Activated CD8-positive, alpha-beta T cell treated with anti-CD3 and anti-CD28 coated beads for 36 hours (primary cell): ENCODE measurements at regions not wholly inside any gene's neighbourhood (a gene's known extent, or its start where the extent isn't known, plus 50 kb on each side); places are given as distances from the start of the nearest gene placed in this dataset.
"Not testable (repeated sequence)": the region's sequence is repeated elsewhere in the genome, so short reads cannot be mapped to it uniquely, and the experiment has no call there.

ENCODE experiments used
- ATAC-seq: fragments of 200-7000 bp; cut with Tn5 transposase; one replicate; pipeline ENCODE4 v1.10.0; 2021; ENCODE audit warnings: mild to moderate bottlenecking, moderate library complexity
- CTCF ChIA-PET: fragments of 350-600 bp; sonication (Branson Sonifier 250); formaldehyde crosslinking; loops from one replicate; lab custom pipeline; 2021; ENCODE audit warnings: antibody characterized with exemption; lab: Charles Lee
- POLR2A ChIA-PET: fragments of 350-600 bp; sonication (Branson Sonifier 250); formaldehyde crosslinking; loops from one replicate; lab custom pipeline; 2021; ENCODE audit warnings: antibody characterized with exemption; lab: Charles Lee
- DNase-seq: peaks from one replicate; pipeline ENCODE4 v3.0.0-alpha.2; 2020
- H3K27ac Mint-ChIP-seq: one replicate; pipeline ENCODE4 v1.8.0; 2021; ENCODE audit warnings: mild to moderate bottlenecking, mixed read lengths
- H3K27me3 Mint-ChIP-seq: one replicate; pipeline ENCODE4 v1.8.0; 2021; ENCODE audit warnings: mixed read lengths
- H3K36me3 Mint-ChIP-seq: one replicate; pipeline ENCODE4 v1.8.0; 2021; ENCODE audit warnings: low read depth, mixed read lengths
- H3K4me1 Mint-ChIP-seq: one replicate; pipeline ENCODE4 v1.8.0; 2021; ENCODE audit warnings: low read depth, mixed read lengths
- H3K4me3 Mint-ChIP-seq: one replicate; pipeline ENCODE4 v1.8.0; 2021; ENCODE audit warnings: mild to moderate bottlenecking, moderate library complexity, mixed read lengths
- H3K9me3 Mint-ChIP-seq: one replicate; pipeline ENCODE4 v1.8.0; 2021; ENCODE audit warnings: mixed read lengths
- intact Hi-C: fragments of 100-400 bp; cut with micrococcal nuclease; formaldehyde crosslinking; loops from one replicate; pipeline ENCODE4 v1.10.0; 2022
- TF ChIP-seq, protein P1 (sequence below): fragments of 200-600 bp; IDR thresholded peaks from one replicate; pipeline ENCODE4 v1.8.0; 2022; ENCODE audit warnings: antibody characterized with exemption, mild to moderate bottlenecking

DNA sequence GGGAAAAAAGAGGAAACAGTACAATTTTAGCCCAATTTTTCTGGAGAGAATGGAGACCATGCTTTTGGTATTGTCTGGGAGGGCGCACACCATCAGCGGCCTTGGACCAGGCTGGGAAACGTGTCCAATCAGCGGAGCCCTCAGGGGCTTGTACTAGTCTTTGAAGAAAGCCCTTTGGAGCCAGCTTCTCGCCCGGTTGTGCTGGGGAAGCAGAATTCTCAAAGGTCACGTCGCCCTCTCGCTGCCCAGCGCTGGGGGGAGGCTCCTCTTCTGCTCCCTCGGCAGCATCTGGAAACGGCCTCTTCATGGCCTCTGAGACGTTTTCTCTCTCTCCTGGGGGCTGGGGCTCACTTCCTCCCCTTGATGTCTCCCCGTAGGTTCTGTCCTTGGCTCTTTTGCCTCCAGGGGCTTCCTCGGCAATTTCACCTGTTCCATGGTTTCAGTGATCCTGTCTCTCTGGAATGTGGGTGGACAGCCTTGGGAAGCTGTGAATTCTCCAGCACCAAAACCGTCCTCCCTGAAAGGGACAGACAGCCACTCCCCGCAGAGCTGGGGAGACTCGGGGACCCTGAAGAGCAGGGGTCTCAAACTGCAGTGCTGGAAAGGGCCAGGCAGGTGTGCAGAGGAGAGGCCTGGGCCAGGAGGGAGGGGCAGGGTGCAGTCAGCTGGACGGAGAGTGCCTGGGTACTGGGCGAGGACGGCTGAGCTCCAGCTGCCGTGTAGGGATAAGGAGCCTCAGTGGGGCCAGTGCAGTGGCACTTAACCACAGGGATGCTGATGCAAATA is 80.2 kb downstream of the RPS6KA4 start:
- Mint-ChIP-seq H3K27me3 (peaks cover 3% of the 10 kb centered on the region), H3K4me1 (no peaks in the 10 kb centered on the region), H3K4me3 (no peak overlapping the region), H3K27ac (no peak overlapping the region), H3K36me3 (no peaks in the 10 kb centered on the region), H3K9me3 (no peaks in the 10 kb centered on the region)
- ChIA-PET CTCF (interaction anchor here (1.2 to 2.7 kb wide), 2 partner anchors 10 kb away, joined by 9 to 13 read pairs; no protein-coding TSS in a partner anchor), POLR2A (no interaction called here)
- intact Hi-C loops = no loop called here
- DNase-seq (no peak), ATAC-seq (no peak)
- TF ChIP-seq, protein P1, sequence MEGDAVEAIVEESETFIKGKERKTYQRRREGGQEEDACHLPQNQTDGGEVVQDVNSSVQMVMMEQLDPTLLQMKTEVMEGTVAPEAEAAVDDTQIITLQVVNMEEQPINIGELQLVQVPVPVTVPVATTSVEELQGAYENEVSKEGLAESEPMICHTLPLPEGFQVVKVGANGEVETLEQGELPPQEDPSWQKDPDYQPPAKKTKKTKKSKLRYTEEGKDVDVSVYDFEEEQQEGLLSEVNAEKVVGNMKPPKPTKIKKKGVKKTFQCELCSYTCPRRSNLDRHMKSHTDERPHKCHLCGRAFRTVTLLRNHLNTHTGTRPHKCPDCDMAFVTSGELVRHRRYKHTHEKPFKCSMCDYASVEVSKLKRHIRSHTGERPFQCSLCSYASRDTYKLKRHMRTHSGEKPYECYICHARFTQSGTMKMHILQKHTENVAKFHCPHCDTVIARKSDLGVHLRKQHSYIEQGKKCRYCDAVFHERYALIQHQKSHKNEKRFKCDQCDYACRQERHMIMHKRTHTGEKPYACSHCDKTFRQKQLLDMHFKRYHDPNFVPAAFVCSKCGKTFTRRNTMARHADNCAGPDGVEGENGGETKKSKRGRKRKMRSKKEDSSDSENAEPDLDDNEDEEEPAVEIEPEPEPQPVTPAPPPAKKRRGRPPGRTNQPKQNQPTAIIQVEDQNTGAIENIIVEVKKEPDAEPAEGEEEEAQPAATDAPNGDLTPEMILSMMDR = no peak

DNA sequence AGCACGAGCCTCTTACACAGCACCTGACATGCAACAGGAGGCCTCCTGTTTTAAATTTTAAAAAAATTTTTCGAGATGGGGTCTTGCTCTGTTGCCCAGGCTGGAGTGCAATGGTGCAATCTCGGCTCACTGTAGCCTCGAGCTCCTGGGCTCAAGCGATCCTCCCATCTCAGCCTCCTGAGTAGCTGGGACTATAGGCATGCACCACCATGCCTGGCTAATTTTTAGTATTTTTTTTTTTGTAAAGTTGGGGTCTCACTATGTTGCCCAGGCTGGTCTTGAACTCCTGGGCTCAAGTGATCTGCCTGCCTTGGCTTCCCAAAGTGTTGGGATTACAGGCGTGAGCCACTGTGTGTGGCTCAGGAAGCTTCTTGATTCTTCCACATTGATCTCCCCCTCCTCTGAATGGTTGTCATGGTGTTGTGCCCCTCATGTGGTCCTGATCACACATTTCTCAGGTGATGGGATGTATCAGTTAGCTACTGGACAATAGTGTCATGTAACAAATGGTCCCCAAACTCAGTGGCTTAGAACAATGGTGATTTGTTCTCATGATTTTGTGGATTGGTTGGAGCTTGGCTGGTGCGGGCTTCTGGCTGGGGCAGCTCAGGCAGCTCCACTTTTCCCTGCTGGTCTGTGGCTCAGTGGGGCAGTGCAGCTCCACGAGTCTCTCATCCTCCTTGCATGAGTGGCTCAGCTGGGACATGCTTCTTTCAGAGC is 81.0 kb downstream of the RPS6KA4 start:
- H3K27me3 Mint-ChIP-seq, POLR2A ChIA-PET: not testable (repeated sequence)

DNA sequence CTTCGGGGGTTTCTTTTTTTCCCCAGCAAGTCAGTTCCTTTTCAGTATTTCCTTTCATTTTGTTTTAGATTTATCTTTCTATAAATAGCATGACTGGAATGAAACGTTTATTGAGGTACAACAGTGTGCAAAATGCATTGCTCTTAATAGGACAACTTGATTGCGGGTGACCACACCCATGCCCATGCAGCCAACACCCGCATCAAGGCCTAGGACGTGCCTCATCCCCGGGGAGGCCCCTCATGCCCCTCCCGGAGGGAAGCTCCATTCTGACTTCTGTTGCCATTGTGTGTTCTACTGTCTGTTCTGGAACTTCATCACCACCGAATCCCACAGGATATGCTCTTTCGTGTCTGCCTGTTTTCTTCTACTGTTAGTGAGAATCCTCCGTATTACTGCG is 82.2 kb downstream of the RPS6KA4 start:
- ATAC-seq = no peak
- Mint-ChIP-seq H3K27me3 (peaks cover 3% of the 10 kb centered on the region), H3K9me3 (no peaks in the 10 kb centered on the region), H3K36me3 (no peaks in the 10 kb centered on the region), H3K27ac (no peak overlapping the region), H3K4me1 (no peaks in the 10 kb centered on the region), H3K4me3 (no peak overlapping the region)
- TF ChIP-seq, protein P1 = no peak
- ChIA-PET CTCF (no interaction called here), POLR2A (no interaction called here)
- DNase-seq = no peak
- intact Hi-C loops = no loop called here

More for the DNA sequence above, 81.0 kb downstream of the RPS6KA4 start:
- H3K4me1 Mint-ChIP-seq, H3K27ac Mint-ChIP-seq, intact Hi-C loops, H3K36me3 Mint-ChIP-seq, H3K9me3 Mint-ChIP-seq, H3K4me3 Mint-ChIP-seq, DNase-seq, ATAC-seq: not testable (repeated sequence)
- CTCF ChIA-PET = interaction anchor here (1.2 kb wide), 1 partner anchor 9 kb away, joined by 9 read pairs; no protein-coding TSS in a partner anchor

DNA sequence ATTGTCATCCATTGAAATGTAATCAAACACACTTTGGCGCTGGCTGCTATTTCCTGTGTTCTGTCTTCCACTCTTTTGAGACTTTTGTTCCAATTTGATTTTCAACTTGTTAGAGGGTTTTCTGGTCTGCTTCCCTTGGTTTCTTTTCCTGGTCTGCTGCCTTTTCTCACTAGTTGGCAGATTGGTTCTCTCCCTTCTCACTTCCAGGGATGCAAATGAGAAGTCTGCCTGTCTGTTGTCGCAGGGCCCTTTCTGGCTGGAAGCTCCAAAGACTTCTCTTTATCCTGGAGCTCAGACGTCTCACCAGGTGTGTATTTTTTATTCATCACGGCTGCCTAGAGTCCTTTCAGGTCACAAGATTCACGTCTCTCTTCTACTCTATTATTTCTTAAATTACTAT is 84.0 kb downstream of the RPS6KA4 start:
- H3K4me3 Mint-ChIP-seq = no peak overlapping the region
- H3K27ac Mint-ChIP-seq = no peak overlapping the region
- no peaks in the 10 kb centered on the region for H3K9me3 Mint-ChIP-seq
- TF ChIP-seq, protein P1 = no peak
- peaks cover 2% of the 10 kb centered on the region for H3K4me1 Mint-ChIP-seq
- DNase-seq (no peak), ATAC-seq (no peak)
- ChIA-PET CTCF (no interaction called here), POLR2A (no interaction called here)
- H3K36me3 Mint-ChIP-seq = no peaks in the 10 kb centered on the region
- intact Hi-C loops = no loop called here
- H3K27me3 Mint-ChIP-seq = peaks cover 6% of the 10 kb centered on the region

DNA sequence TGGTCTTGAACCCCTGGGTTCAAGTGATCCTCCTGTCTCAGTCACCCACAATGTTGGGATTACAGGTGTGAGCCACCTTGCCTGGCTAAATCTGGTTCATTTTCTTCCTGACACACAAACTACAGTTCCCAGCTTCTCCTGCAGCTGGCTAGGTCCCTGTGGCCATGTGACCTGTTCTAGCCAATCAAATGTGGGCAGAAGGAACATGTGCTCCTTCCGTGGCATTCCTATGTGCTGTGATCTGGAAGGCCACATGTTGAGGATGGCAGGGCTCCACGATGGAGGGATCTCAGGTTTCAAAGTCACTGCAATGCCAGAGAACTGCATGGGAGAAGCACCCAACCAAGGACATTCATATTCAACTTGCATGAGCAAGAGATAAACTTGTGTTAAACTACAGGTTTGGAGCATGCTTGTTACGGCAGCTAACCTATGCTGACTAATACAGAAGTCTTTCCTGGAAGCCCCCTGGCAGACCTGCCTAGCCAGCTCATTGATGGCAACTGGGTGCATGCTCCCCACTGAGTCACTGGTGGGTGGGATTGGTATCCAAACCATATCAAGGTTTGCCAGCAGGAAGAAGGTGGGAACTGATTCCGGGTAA is 86.0 kb downstream of the RPS6KA4 start:
- intact Hi-C loops = loop anchor here (5.0 kb wide), 1 partner anchor 202 kb away; no protein-coding TSS in a partner anchor
- ATAC-seq = no peak
- Mint-ChIP-seq H3K36me3 (no peaks in the 10 kb centered on the region), H3K27me3 (peaks cover 9% of the 10 kb centered on the region), H3K9me3 (no peaks in the 10 kb centered on the region), H3K4me1 (peaks cover 9% of the 10 kb centered on the region), H3K27ac (no peak overlapping the region), H3K4me3 (no peak overlapping the region)
- CTCF ChIA-PET = interaction anchor here (1.3 kb wide), 1 partner anchor 29 kb away, joined by 3 read pairs; no protein-coding TSS in a partner anchor
- TF ChIP-seq, protein P1 = no peak
- peak; percentile 11 for DNase-seq
- POLR2A ChIA-PET = no interaction called here
